Endodermal cell (in vitro differentiated cells): ENCODE measurements at regions not wholly inside any gene's neighbourhood (a gene's known extent, or its start where the extent isn't known, plus 50 kb on each side); places are given as distances from the start of the nearest gene placed in this dataset.

Experiments used
- DNase-seq: peaks from one replicate; pipeline ENCODE4 v3.0.0-alpha.2; 2017
- H3K27ac ChIP-seq: 2 replicates; pipeline ENCODE4 v1.5.1; 2013; ENCODE audit warnings: mild to moderate bottlenecking, low read depth, low read length, moderate library complexity
- H3K27me3 ChIP-seq: 2 replicates; pipeline ENCODE4 v1.6.1; 2013; ENCODE audit warnings: mild to moderate bottlenecking, low read length, moderate library complexity; ENCODE audit not compliant: insufficient read depth, control insufficient read depth, poor library complexity, severe bottlenecking
- H3K36me3 ChIP-seq: 2 replicates; pipeline ENCODE4 v1.7.0; 2013; ENCODE audit warnings: mild to moderate bottlenecking, low read length, moderate library complexity; ENCODE audit not compliant: control insufficient read depth, insufficient read depth
- H3K4me1 ChIP-seq: one replicate; pipeline ENCODE4 v1.7.0; 2013; ENCODE audit warnings: low read length; ENCODE audit not compliant: control insufficient read depth, insufficient read depth
- H3K4me3 ChIP-seq: 2 replicates; pipeline ENCODE4 v1.5.1; 2013; ENCODE audit warnings: mild to moderate bottlenecking, low read length, moderate library complexity
- H3K9ac ChIP-seq: 2 replicates; pipeline ENCODE4 v1.6.1; 2013; ENCODE audit warnings: mild to moderate bottlenecking, low read length, moderate library complexity; ENCODE audit not compliant: poor library complexity, severe bottlenecking; ENCODE audit errors: extremely low read depth
- H3K9me3 ChIP-seq: 2 replicates; pipeline ENCODE4 v1.6.1; 2013; ENCODE audit warnings: mild to moderate bottlenecking, low read length, moderate library complexity; ENCODE audit not compliant: control insufficient read depth
- H3K27ac Mint-ChIP-seq: 2 replicates; pipeline ENCODE4 v1.8.0; 2020; ENCODE audit warnings: mixed read lengths
- H3K27me3 Mint-ChIP-seq: 2 replicates; pipeline ENCODE4 v1.8.0; 2021; ENCODE audit warnings: mild to moderate bottlenecking, mixed read lengths; ENCODE audit not compliant: insufficient read depth
- H3K36me3 Mint-ChIP-seq: 2 replicates; pipeline ENCODE4 v1.8.0; 2020; ENCODE audit warnings: low read depth, mixed read lengths
- H3K4me1 Mint-ChIP-seq: 2 replicates; pipeline ENCODE4 v1.8.0; 2020; ENCODE audit warnings: mixed read lengths
- H3K4me3 Mint-ChIP-seq: 2 replicates; pipeline ENCODE4 v1.8.0; 2020; ENCODE audit warnings: mild to moderate bottlenecking, moderate library complexity, mixed read lengths
- H3K9me3 Mint-ChIP-seq: 2 replicates; pipeline ENCODE4 v1.8.0; 2020; ENCODE audit warnings: mild to moderate bottlenecking, mixed read lengths
- WGBS, 2 experiments: methylation state at CpG; one replicate each; pipeline versions ENCODE4 v1.1.5 to v1.1.7; 2013; ENCODE audit warnings: missing lambda C conversion rate in 2 of 2, mixed read lengths in 1 of 2; ENCODE audit not compliant: insufficient coverage in 1 of 2, insufficient read length in 1 of 2; 5-methylcytosine and 5-hydroxymethylcytosine counted together
- TF ChIP-seq, protein P1 (sequence below): fragments of 200-600 bp; sonication (generic); conservative IDR thresholded peaks from 2 replicates; pipeline ENCODE4 v1.5.0; 2021; ENCODE audit warnings: antibody characterized with exemption, mild to moderate bottlenecking

GRCh38 chr2:176819306-176819705, 393.3 kb upstream of the HNRNPA3 start:
- Mint-ChIP-seq H3K9me3 (no peaks in the 10 kb centered on the region), H3K4me1 (peaks cover 29% of the 10 kb centered on the region), H3K27me3 (peaks cover 9% of the 10 kb centered on the region), H3K36me3 (no peaks in the 10 kb centered on the region), H3K27ac (no peak overlapping the region), H3K4me3 (no peak overlapping the region)
- no peaks in the 10 kb centered on the region for H3K27me3 ChIP-seq
- no peak overlapping the region for H3K4me3 ChIP-seq
- H3K9me3 ChIP-seq: no peaks in the 10 kb centered on the region
- WGBS, 2 experiments: 86 to 89% methylated on average over 4 of the region's 4 CpGs
- H3K4me1 ChIP-seq: peaks cover 10% of the 10 kb centered on the region
- H3K9ac ChIP-seq: no peak overlapping the region
- no peak overlapping the region for H3K27ac ChIP-seq
- H3K36me3 ChIP-seq: no peaks in the 10 kb centered on the region
- TF ChIP-seq, protein P1, sequence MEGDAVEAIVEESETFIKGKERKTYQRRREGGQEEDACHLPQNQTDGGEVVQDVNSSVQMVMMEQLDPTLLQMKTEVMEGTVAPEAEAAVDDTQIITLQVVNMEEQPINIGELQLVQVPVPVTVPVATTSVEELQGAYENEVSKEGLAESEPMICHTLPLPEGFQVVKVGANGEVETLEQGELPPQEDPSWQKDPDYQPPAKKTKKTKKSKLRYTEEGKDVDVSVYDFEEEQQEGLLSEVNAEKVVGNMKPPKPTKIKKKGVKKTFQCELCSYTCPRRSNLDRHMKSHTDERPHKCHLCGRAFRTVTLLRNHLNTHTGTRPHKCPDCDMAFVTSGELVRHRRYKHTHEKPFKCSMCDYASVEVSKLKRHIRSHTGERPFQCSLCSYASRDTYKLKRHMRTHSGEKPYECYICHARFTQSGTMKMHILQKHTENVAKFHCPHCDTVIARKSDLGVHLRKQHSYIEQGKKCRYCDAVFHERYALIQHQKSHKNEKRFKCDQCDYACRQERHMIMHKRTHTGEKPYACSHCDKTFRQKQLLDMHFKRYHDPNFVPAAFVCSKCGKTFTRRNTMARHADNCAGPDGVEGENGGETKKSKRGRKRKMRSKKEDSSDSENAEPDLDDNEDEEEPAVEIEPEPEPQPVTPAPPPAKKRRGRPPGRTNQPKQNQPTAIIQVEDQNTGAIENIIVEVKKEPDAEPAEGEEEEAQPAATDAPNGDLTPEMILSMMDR: no peak
- no peak for DNase-seq

GRCh38 chr2:176820371-176820932, 392.1 kb upstream of the HNRNPA3 start:
- H3K4me3 Mint-ChIP-seq: no peak overlapping the region

GRCh38 chr2:176821350-176821749, 391.2 kb upstream of the HNRNPA3 start:
- peaks cover 10% of the 10 kb centered on the region for H3K4me1 ChIP-seq
- peaks cover 8% of the 10 kb centered on the region for H3K27me3 Mint-ChIP-seq
- no peaks in the 10 kb centered on the region for H3K9me3 ChIP-seq
- no peak overlapping the region for H3K4me3 Mint-ChIP-seq
- TF ChIP-seq, protein P1: peak; percentile 58
- WGBS, 2 experiments: 86 to 89% methylated on average over 4 of the region's 4 CpGs
- H3K9me3 Mint-ChIP-seq: no peaks in the 10 kb centered on the region
- no peaks in the 10 kb centered on the region for H3K36me3 ChIP-seq
- H3K27ac Mint-ChIP-seq: no peak overlapping the region
- no peak overlapping the region for H3K4me3 ChIP-seq
- H3K36me3 Mint-ChIP-seq: no peaks in the 10 kb centered on the region
- H3K27ac ChIP-seq: no peak overlapping the region
- no peak for DNase-seq
- no peak overlapping the region for H3K9ac ChIP-seq
- H3K4me1 Mint-ChIP-seq: peaks cover 24% of the 10 kb centered on the region
- H3K27me3 ChIP-seq: peaks cover 4% of the 10 kb centered on the region

More at GRCh38 chr2:176820371-176820932, 392.1 kb upstream of the HNRNPA3 start:
- no peaks in the 10 kb centered on the region for H3K9me3 Mint-ChIP-seq
- no peak overlapping the region for H3K4me3 ChIP-seq
- TF ChIP-seq, protein P1: no peak
- H3K36me3 ChIP-seq: no peaks in the 10 kb centered on the region
- H3K36me3 Mint-ChIP-seq: no peaks in the 10 kb centered on the region
- no peaks in the 10 kb centered on the region for H3K9me3 ChIP-seq
- H3K27ac ChIP-seq: no peak overlapping the region
- DNase-seq: no peak
- H3K9ac ChIP-seq: no peak overlapping the region
- H3K27me3 ChIP-seq: no peaks in the 10 kb centered on the region
- H3K4me1 ChIP-seq: peaks cover 10% of the 10 kb centered on the region
- peaks cover 8% of the 10 kb centered on the region for H3K27me3 Mint-ChIP-seq
- H3K4me1 Mint-ChIP-seq: peaks cover 27% of the 10 kb centered on the region
- no peak overlapping the region for H3K27ac Mint-ChIP-seq
